H1 (cell line): ENCODE measurements at regions not wholly inside any gene's neighbourhood (a gene's known extent, or its start where the extent isn't known, plus 50 kb on each side); places are given as distances from the start of the nearest gene placed in this dataset.

Experiments used
- GTF2F1 ChIP-seq: IDR thresholded peaks from 2 replicates; pipeline ENCODE4 v1.6.1; 2012; ENCODE audit warnings: low read depth, low read length, improper control_type of control experiment, borderline replicate concordance

DNA sequence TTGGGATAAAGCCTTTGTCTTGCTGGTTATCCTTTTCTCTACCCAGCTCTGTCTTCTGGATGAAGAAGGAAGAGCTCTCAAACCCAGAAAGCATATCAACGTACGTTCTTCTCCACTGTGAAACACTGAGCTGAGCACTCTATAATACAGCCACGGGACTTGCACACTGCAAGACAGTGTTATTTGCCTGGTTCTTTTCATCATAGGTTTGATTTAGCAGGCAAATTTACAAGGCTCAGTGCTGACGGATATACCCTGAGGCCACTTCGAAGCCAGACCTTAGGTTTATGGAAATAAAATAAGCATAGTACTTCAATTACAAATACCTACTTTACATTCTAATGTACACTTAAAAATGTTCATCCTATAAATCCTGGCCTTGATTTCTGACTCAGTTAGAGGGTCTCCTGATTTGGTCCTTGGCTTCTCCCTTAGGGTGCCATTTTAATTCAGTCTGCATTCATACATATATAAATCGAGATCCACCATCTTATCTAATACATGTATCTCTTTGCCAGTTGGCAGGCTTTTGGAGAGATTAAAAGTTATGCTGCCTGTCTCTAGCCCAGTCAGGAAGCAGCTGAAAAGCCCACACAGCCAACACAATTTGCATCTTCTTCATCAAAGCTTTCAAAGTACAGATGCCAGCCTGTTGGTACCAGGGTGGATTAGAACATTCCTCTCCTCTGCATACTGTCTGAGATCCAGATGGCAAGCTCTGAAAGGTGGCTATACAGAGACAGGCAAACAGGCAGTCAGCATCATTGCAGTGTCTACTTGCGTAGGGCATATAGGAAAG is 194.4 kb downstream of the DEPDC1B start (continued):
- no peak for TF ChIP-seq GTF2F1
